ENCODE measurements at regions not wholly inside any gene's neighbourhood (a gene's known extent, or its start where the extent isn't known, plus 50 kb on each side); places are given as distances from the start of the nearest gene placed in this dataset.
"Not testable (repeated sequence)": the region's sequence is repeated elsewhere in the genome, so short reads cannot be mapped to it uniquely, and the experiment has no call there.

GRCh38 chr14:28626780-28627179, 139.8 kb upstream of the FOXG1 start:
- H3K9me3 ChIP-seq, result no peaks in the 10 kb centered on the region
- no peaks in the 10 kb centered on the region for H3K36me3 ChIP-seq
- no peak overlapping the region for H3K4me3 ChIP-seq
- intact Hi-C loops (cut with DNase I), result no loop called here
- no peaks in the 10 kb centered on the region for H3K4me1 ChIP-seq
- H3K27ac ChIP-seq, result no peak overlapping the region
- DNase-seq, result no peak
- no peak for ATAC-seq
- TF ChIP-seq CTCF (IDR thresholded peaks at IDR 0.05), result no peak
- H3K27me3 ChIP-seq (ENCODE audit: low read depth), result no peaks in the 10 kb centered on the region

GRCh38 chr14:28629328-28630004, 137.1 kb upstream of the FOXG1 start:
- intact Hi-C loops (cut with DNase I), result no loop called here
- no peak overlapping the region for H3K4me3 ChIP-seq
- peak in 1 of 2 donors; percentile 39 for ATAC-seq
- no peak overlapping the region for H3K27ac ChIP-seq
- no peaks in the 10 kb centered on the region for H3K4me1 ChIP-seq
- TF ChIP-seq CTCF (IDR thresholded peaks at IDR 0.05), result no peak
- no peaks in the 10 kb centered on the region for H3K27me3 ChIP-seq (ENCODE audit: low read depth)
- H3K9me3 ChIP-seq, result no peaks in the 10 kb centered on the region
- DNase-seq, result no peak
- no peaks in the 10 kb centered on the region for H3K36me3 ChIP-seq

- DNase-seq (no peak), ATAC-seq (no peak)
- Histone ChIP-seq H3K9me3 (no peaks in the 10 kb centered on the region), H3K4me3 (no peak overlapping the region), H3K4me1 (no peaks in the 10 kb centered on the region), H3K27me3 (ENCODE audit: low read depth) (no peaks in the 10 kb centered on the region), H3K36me3 (no peaks in the 10 kb centered on the region), H3K27ac (no peak overlapping the region)
- intact Hi-C loops (cut with DNase I), result no loop called here
- no peak for TF ChIP-seq CTCF (IDR thresholded peaks at IDR 0.05)
These were observed 136.5 kb upstream of the FOXG1 start for GRCh38 chr14:28630100-28630499.

- ATAC-seq, result no peak
- Histone ChIP-seq H3K27me3 (ENCODE audit: low read depth) (no peaks in the 10 kb centered on the region), H3K9me3 (no peaks in the 10 kb centered on the region), H3K4me3 (no peak overlapping the region), H3K36me3 (no peaks in the 10 kb centered on the region), H3K4me1 (no peaks in the 10 kb centered on the region), H3K27ac (no peak overlapping the region)
- TF ChIP-seq CTCF (IDR thresholded peaks at IDR 0.05), result peak; percentile 36
- intact Hi-C loops (cut with DNase I), result no loop called here
- no peak for DNase-seq
These were observed 131.2 kb upstream of the FOXG1 start for GRCh38 chr14:28635387-28635786.

GRCh38 chr14:28635816-28636215, 130.8 kb upstream of the FOXG1 start:
- H3K9me3 ChIP-seq; H3K27me3 ChIP-seq (ENCODE audit: low read depth); H3K4me3 ChIP-seq; H3K36me3 ChIP-seq; DNase-seq; H3K27ac ChIP-seq; ATAC-seq; H3K4me1 ChIP-seq; intact Hi-C loops (cut with DNase I): not testable (repeated sequence)

- H3K4me1 ChIP-seq; H3K27me3 ChIP-seq (ENCODE audit: low read depth); DNase-seq; H3K36me3 ChIP-seq; H3K27ac ChIP-seq; H3K4me3 ChIP-seq; H3K9me3 ChIP-seq; intact Hi-C loops (cut with DNase I); ATAC-seq: not testable (repeated sequence)
These were observed 125.4 kb upstream of the FOXG1 start for GRCh38 chr14:28641189-28641588.
